ENCODE measurements at regions not wholly inside any gene's neighbourhood (a gene's known extent, or its start where the extent isn't known, plus 50 kb on each side); places are given as distances from the start of the nearest gene placed in this dataset.

DNA sequence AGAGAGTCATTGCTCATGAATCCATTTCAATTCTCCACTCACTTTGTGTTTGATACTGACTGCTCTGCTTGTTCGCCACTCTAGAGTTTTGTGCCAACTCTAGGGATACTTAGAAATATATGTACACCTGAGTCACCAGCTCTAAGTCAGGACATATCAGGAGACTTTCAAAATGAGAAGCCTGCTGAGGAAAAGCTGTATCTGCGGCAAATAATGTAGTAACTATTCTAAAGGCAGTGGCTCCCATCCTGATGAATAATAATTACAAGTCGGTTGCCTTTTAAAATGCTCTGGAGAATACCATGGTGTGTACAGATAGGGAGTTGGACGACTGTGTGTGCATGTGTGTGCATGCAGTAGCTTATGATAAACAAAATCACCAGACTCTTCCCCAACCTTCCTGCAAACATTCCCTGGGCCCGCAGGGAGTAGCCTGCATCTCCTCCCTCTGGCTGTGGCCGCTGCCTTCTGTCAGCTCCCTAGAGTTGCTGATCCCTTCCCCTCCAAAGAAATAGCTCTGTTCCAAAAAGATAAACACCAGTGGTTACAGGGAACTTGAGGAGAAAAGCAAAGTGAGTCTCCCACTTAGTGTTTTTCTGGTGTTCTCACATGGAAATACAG lies 346.3 kb upstream of the UMPS start:
- Histone ChIP-seq H3K23ac (ENCODE audit: low read depth, low read length, poor library complexity) (no peak overlapping the region), H3K79me1 (ENCODE audit: low read depth, low read length) (no peaks in the 10 kb centered on the region), H3K9ac (ENCODE audit: low read depth, low read length, poor library complexity) (no peak overlapping the region), H3K27me3 (ENCODE audit: control insufficient read depth in 3 of 3, insufficient read depth in 3 of 3, low read depth in 1 of 3, low read length in 3 of 3) (no peaks in the 10 kb centered on the region), H4K91ac (ENCODE audit: low read depth, low read length, poor library complexity) (no peak overlapping the region), H3K9me3 (replicated peaks in 1 of 2; ENCODE audit: control insufficient read depth in 2 of 2, insufficient read depth in 1 of 2, low read depth in 1 of 2, low read length in 2 of 2) (no peaks in the 10 kb centered on the region), H3K4me1 (ENCODE audit: control insufficient read depth in 2 of 2, insufficient read depth in 1 of 2, low read depth in 1 of 2, low read length in 2 of 2) (peaks cover 8 to 10% of the 10 kb centered on the region in 2 donors), H3K14ac (ENCODE audit: low read length) (no peak overlapping the region), H2BK12ac (ENCODE audit: low read length) (no peak overlapping the region), H3K18ac (ENCODE audit: low read length) (peak overlapping the region; percentile 20), H2AFZ (ENCODE audit: low read length) (no peak overlapping the region), H2BK5ac (ENCODE audit: low read length) (no peak overlapping the region), H3K27ac (replicated peaks; ENCODE audit: low read length) (no peak overlapping the region), H3K4ac (ENCODE audit: low read length) (no peak overlapping the region), H3K4me3 (ENCODE audit: low read length in 2 of 2) (no peak overlapping the region), H2AK5ac (ENCODE audit: low read depth, low read length) (no peak overlapping the region), H3K36me3 (replicated peaks in 1 of 2; ENCODE audit: control insufficient read depth in 2 of 2, insufficient read depth in 2 of 2, low read length in 2 of 2) (peaks cover 0 to 3% of the 10 kb centered on the region in 2 donors), H2BK15ac (ENCODE audit: low read length) (no peak overlapping the region), H2BK120ac (ENCODE audit: low read depth, low read length) (no peak overlapping the region), H4K8ac (ENCODE audit: low read depth, low read length) (no peak overlapping the region), H3K4me2 (ENCODE audit: insufficient read depth, low read length, poor library complexity, severe bottlenecking) (no peak overlapping the region)
- no CpG with 5 or more reads among the region's 6 CpGs for WGBS, 2 donors (ENCODE audit: extremely low coverage in 2 of 2, insufficient read length in 2 of 2, insufficient replicate concordance in 1 of 2)
- no peak for DNase-seq (ENCODE audit: low spot score)

GRCh38 chr3:124384527-124384926 lies 345.7 kb upstream of the UMPS start:
- no peak overlapping the region for H3K9ac ChIP-seq (ENCODE audit: low read depth, low read length, poor library complexity)
- H3K14ac ChIP-seq (ENCODE audit: low read length): no peak overlapping the region
- H3K23ac ChIP-seq (ENCODE audit: low read depth, low read length, poor library complexity): no peak overlapping the region
- H3K4me3 ChIP-seq (ENCODE audit: low read length in 2 of 2): no peak overlapping the region
- no peak overlapping the region for H2AK5ac ChIP-seq (ENCODE audit: low read depth, low read length)
- H4K8ac ChIP-seq (ENCODE audit: low read depth, low read length): peak overlapping the region; percentile 87
- no peak overlapping the region for H3K27ac ChIP-seq (replicated peaks; ENCODE audit: low read length)
- H2BK12ac ChIP-seq (ENCODE audit: low read length): no peak overlapping the region
- no peak overlapping the region for H2BK5ac ChIP-seq (ENCODE audit: low read length)
- no CpG with 5 or more reads among the region's 19 CpGs for WGBS, 2 donors (ENCODE audit: extremely low coverage in 2 of 2, insufficient read length in 2 of 2, insufficient replicate concordance in 1 of 2)
- no peak overlapping the region for H4K91ac ChIP-seq (ENCODE audit: low read depth, low read length, poor library complexity)
- H3K27me3 ChIP-seq (ENCODE audit: control insufficient read depth in 3 of 3, insufficient read depth in 3 of 3, low read depth in 1 of 3, low read length in 3 of 3): no peaks in the 10 kb centered on the region
- peaks cover 10 to 11% of the 10 kb centered on the region in 2 donors for H3K4me1 ChIP-seq (ENCODE audit: control insufficient read depth in 2 of 2, insufficient read depth in 1 of 2, low read depth in 1 of 2, low read length in 2 of 2)
- H3K9me3 ChIP-seq (replicated peaks in 1 of 2; ENCODE audit: control insufficient read depth in 2 of 2, insufficient read depth in 1 of 2, low read depth in 1 of 2, low read length in 2 of 2): no peaks in the 10 kb centered on the region
- no peak overlapping the region for H2AFZ ChIP-seq (ENCODE audit: low read length)
- H2BK15ac ChIP-seq (ENCODE audit: low read length): no peak overlapping the region
- no peak overlapping the region for H3K4me2 ChIP-seq (ENCODE audit: insufficient read depth, low read length, poor library complexity, severe bottlenecking)
- H3K4ac ChIP-seq (ENCODE audit: low read length): no peak overlapping the region
- peaks cover 0 to 3% of the 10 kb centered on the region in 2 donors for H3K36me3 ChIP-seq (replicated peaks in 1 of 2; ENCODE audit: control insufficient read depth in 2 of 2, insufficient read depth in 2 of 2, low read length in 2 of 2)
- no peak overlapping the region for H2BK120ac ChIP-seq (ENCODE audit: low read depth, low read length)
- no peak for DNase-seq (ENCODE audit: low spot score)
- H3K79me1 ChIP-seq (ENCODE audit: low read depth, low read length): no peaks in the 10 kb centered on the region
- H3K18ac ChIP-seq (ENCODE audit: low read length): peak overlapping the region; percentile 69

GRCh38 chr3:124385996-124386395 lies 344.3 kb upstream of the UMPS start:
- no peak overlapping the region for H2AFZ ChIP-seq (ENCODE audit: low read length)
- H2AK5ac ChIP-seq (ENCODE audit: low read depth, low read length): no peak overlapping the region
- no peak overlapping the region for H3K27ac ChIP-seq (replicated peaks; ENCODE audit: low read length)
- no peaks in the 10 kb centered on the region for H3K79me1 ChIP-seq (ENCODE audit: low read depth, low read length)
- H3K4me2 ChIP-seq (ENCODE audit: insufficient read depth, low read length, poor library complexity, severe bottlenecking): no peak overlapping the region
- no CpG with 5 or more reads among the region's 2 CpGs for WGBS, 2 donors (ENCODE audit: extremely low coverage in 2 of 2, insufficient read length in 2 of 2, insufficient replicate concordance in 1 of 2)
- no peak for DNase-seq (ENCODE audit: low spot score)
- H4K8ac ChIP-seq (ENCODE audit: low read depth, low read length): no peak overlapping the region
- H3K27me3 ChIP-seq (ENCODE audit: control insufficient read depth in 3 of 3, insufficient read depth in 3 of 3, low read depth in 1 of 3, low read length in 3 of 3): no peaks in the 10 kb centered on the region
- no peak overlapping the region for H2BK120ac ChIP-seq (ENCODE audit: low read depth, low read length)
- H2BK12ac ChIP-seq (ENCODE audit: low read length): no peak overlapping the region
- H3K9me3 ChIP-seq (replicated peaks in 1 of 2; ENCODE audit: control insufficient read depth in 2 of 2, insufficient read depth in 1 of 2, low read depth in 1 of 2, low read length in 2 of 2): no peaks in the 10 kb centered on the region
- H3K23ac ChIP-seq (ENCODE audit: low read depth, low read length, poor library complexity): no peak overlapping the region
- H3K4ac ChIP-seq (ENCODE audit: low read length): no peak overlapping the region
- no peak overlapping the region for H3K18ac ChIP-seq (ENCODE audit: low read length)
- peaks cover 18 to 22% of the 10 kb centered on the region in 2 donors for H3K4me1 ChIP-seq (ENCODE audit: control insufficient read depth in 2 of 2, insufficient read depth in 1 of 2, low read depth in 1 of 2, low read length in 2 of 2)
- H2BK15ac ChIP-seq (ENCODE audit: low read length): no peak overlapping the region
- H4K91ac ChIP-seq (ENCODE audit: low read depth, low read length, poor library complexity): no peak overlapping the region
- no peak overlapping the region for H3K9ac ChIP-seq (ENCODE audit: low read depth, low read length, poor library complexity)
- no peak overlapping the region for H3K4me3 ChIP-seq (ENCODE audit: low read length in 2 of 2)
- no peak overlapping the region for H2BK5ac ChIP-seq (ENCODE audit: low read length)
- no peak overlapping the region for H3K14ac ChIP-seq (ENCODE audit: low read length)
- peaks cover 0 to 3% of the 10 kb centered on the region in 2 donors for H3K36me3 ChIP-seq (replicated peaks in 1 of 2; ENCODE audit: control insufficient read depth in 2 of 2, insufficient read depth in 2 of 2, low read length in 2 of 2)

DNA sequence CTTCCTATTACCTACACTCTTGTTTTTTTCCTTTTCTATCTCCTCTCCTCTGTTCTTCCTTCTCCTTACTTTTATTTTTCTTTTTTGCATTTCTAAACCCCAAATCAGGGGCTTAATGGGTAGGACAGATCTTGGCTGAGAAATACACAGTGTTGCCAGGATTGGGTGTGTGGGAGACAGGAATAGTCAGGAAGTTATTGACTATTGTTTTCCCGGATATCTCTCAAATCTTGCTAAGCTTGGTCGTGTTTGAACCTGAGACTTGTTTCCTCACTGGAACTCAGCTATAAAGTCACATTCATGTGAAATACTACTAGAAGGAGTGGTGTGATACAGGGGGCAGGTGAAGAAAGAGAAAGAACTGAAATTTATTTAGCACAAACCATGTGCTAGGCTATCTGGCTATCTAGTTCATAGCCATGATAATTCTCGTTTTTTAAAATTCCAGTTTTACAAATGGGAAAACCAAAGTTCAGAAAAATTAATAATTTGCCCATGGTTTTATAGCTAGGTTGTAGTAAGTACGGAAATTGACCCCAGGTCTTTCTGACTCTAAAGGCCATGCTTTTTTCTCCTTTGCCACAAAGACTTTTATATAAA lies 343.2 kb upstream of the UMPS start:
- Histone ChIP-seq H3K4me2 (ENCODE audit: insufficient read depth, low read length, poor library complexity, severe bottlenecking) (no peak overlapping the region), H2AK5ac (ENCODE audit: low read depth, low read length) (no peak overlapping the region), H3K18ac (ENCODE audit: low read length) (no peak overlapping the region), H3K36me3 (replicated peaks in 1 of 2; ENCODE audit: control insufficient read depth in 2 of 2, insufficient read depth in 2 of 2, low read length in 2 of 2) (peaks cover 0 to 3% of the 10 kb centered on the region in 2 donors), H2BK5ac (ENCODE audit: low read length) (no peak overlapping the region), H4K8ac (ENCODE audit: low read depth, low read length) (no peak overlapping the region), H2BK12ac (ENCODE audit: low read length) (no peak overlapping the region), H3K4me1 (ENCODE audit: control insufficient read depth in 2 of 2, insufficient read depth in 1 of 2, low read depth in 1 of 2, low read length in 2 of 2) (peaks cover 18 to 27% of the 10 kb centered on the region in 2 donors), H2BK15ac (ENCODE audit: low read length) (no peak overlapping the region), H3K4me3 (ENCODE audit: low read length in 2 of 2) (no peak overlapping the region), H3K23ac (ENCODE audit: low read depth, low read length, poor library complexity) (no peak overlapping the region), H3K9ac (ENCODE audit: low read depth, low read length, poor library complexity) (no peak overlapping the region), H3K4ac (ENCODE audit: low read length) (no peak overlapping the region), H3K9me3 (replicated peaks in 1 of 2; ENCODE audit: control insufficient read depth in 2 of 2, insufficient read depth in 1 of 2, low read depth in 1 of 2, low read length in 2 of 2) (no peaks in the 10 kb centered on the region), H3K27me3 (ENCODE audit: control insufficient read depth in 3 of 3, insufficient read depth in 3 of 3, low read depth in 1 of 3, low read length in 3 of 3) (no peaks in the 10 kb centered on the region), H3K27ac (replicated peaks; ENCODE audit: low read length) (no peak overlapping the region), H3K79me1 (ENCODE audit: low read depth, low read length) (no peaks in the 10 kb centered on the region), H4K91ac (ENCODE audit: low read depth, low read length, poor library complexity) (no peak overlapping the region), H2AFZ (ENCODE audit: low read length) (no peak overlapping the region), H3K14ac (ENCODE audit: low read length) (no peak overlapping the region), H2BK120ac (ENCODE audit: low read depth, low read length) (no peak overlapping the region)
- no CpG with 5 or more reads among the region's 4 CpGs for WGBS, 2 donors (ENCODE audit: extremely low coverage in 2 of 2, insufficient read length in 2 of 2, insufficient replicate concordance in 1 of 2)
- DNase-seq (ENCODE audit: low spot score): no peak

Measured in neuronal stem cell (in vitro differentiated cells).